HG03064 (cell line): ENCODE measurements at regions not wholly inside any gene's neighbourhood (a gene's known extent, or its start where the extent isn't known, plus 50 kb on each side); places are given as distances from the start of the nearest gene placed in this dataset.
"Not testable (repeated sequence)": the region's sequence is repeated elsewhere in the genome, so short reads cannot be mapped to it uniquely, and the experiment has no call there.

Experiments
- ATAC-seq: cut with Tn5 transposase; IDR thresholded peaks from one replicate; pipeline ENCODE4 v1.9.1; 2021; ENCODE audit warnings: low read depth; ENCODE audit not compliant: unreplicated experiment

DNA sequence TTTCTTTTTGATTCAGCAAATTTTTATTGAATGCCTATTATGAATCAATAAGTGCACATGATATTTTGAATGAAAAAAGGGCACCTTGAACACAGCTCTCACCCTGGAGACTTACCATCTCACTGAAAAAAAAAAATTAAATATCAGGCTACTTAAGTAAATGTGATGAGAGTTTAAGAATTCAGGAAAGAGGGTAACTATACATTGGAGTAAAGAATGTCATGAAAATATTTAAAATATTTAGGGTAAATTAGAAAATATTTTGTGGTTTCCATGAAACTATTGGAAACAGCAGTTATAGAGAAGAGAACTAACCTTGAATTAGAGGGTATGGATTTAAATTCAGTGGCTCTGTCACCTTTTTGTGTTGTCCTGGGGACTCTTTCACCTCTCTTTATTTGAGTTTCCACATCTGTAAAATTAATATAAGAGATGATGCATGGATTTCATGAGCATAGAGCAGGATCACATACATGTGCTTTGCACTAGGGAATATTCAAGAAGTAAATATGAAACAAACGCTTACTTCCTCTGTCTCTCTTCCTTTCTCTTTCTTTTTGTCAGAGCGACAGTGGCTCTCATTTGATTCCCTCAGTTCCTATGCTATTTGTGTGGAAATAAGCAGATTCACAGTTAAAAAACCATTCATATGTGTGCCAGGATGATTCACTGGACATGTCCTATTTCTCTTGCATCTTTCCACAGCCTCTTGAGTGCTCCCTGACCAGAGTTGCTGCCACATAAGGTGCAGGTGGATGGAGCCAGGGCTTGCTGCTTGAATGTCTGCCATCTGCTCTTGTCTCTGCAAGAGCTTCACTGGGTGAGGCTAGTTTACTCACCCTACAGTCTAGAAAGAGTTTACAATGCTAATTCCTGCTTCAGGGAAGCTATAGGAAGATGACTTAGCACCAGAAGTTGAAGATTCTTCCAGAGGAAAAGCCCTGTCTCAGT is 533.1 kb downstream of the ETS1 start:
- peak; percentile 76 for ATAC-seq

DNA sequence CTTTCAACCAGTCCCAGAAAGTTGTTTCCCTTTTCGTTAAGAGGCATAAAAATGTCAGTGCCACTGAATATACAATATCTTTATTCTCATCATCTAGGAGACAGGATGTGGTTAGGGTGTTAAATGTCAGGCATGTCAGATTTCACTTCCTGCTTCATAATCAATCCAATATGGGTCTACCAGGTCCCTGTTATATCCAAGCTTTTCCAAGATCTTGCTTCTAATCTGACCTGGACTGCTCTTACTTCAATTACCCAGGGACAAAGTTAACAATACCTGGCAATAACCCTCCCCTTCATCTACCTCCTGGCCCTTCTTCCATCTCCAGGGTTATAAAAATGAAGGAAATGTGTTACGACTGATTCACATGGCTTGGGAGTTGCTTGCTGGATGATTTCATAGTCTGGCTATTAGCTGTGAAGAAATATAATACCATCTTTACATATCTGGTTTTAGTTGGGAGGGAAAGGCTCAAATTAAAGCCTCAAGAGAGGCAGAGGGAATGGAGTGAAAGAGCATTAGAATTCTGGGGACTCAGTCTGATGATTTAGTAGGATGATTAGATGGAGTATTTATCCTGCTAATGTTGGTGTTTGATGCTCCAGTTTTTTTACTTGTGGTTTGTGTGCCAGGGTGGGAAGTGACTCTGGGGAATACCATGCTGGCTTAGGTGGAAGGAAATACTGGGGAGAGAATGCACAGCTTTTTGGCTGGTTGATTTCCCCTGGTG is 534.3 kb downstream of the ETS1 start:
- no peak for ATAC-seq

DNA sequence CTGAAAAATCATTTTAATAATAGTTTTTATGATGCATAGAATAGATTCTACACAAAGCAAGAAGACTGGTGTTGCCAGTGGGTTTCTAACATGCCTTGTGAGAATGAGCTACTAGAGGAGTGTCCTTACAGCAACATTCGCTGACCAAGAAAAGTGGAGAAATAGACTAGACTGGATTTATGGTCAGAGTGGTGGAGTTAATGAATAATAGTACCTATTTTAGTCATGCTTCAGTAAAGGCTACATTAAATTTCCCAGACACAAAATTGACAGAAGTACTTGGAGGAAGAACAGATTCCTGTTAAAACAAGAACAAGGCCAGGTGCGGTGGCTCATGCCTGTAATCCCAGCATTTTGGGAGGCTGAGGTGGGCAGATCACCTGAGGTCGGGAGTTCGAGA is 539.2 kb downstream of the ETS1 start:
- ATAC-seq: no peak

DNA sequence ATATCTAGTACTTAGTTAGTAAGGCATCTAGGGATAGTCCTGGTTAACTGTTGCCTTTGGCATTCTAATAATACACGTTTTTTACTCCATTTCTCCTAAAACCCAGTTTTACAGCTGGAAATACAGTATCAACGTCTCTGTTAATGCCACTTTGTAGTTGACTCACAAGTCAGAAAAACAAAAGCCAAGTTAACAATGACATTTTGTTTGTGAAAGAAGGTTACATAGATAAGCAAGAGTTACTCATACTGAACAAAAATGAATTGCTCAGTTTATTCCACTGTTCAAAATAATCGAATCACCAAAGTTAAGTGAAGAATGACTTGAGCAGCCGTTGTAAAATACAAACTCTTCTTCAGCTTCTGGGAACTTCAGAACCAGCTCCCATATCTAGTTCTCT is 540.3 kb downstream of the ETS1 start:
- ATAC-seq: no peak

DNA sequence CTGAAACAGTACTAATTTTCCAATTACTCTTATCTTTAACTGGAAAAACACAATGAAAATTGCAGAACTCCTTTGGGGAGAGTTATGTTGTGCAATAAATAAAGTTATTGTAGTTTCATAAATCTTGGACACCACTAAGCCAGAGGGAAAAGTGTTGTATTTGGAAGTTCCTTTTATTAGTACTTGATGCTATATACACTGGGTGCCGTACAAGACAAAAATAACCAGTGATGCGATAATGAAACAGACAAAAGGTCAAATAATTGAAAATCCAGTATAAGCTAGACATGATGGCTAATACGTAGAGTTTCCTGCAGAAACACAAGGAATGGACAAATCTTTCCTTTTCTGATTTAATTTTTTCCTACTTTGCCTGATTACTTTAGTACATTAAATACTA is 541.1 kb downstream of the ETS1 start:
- ATAC-seq: no peak

DNA sequence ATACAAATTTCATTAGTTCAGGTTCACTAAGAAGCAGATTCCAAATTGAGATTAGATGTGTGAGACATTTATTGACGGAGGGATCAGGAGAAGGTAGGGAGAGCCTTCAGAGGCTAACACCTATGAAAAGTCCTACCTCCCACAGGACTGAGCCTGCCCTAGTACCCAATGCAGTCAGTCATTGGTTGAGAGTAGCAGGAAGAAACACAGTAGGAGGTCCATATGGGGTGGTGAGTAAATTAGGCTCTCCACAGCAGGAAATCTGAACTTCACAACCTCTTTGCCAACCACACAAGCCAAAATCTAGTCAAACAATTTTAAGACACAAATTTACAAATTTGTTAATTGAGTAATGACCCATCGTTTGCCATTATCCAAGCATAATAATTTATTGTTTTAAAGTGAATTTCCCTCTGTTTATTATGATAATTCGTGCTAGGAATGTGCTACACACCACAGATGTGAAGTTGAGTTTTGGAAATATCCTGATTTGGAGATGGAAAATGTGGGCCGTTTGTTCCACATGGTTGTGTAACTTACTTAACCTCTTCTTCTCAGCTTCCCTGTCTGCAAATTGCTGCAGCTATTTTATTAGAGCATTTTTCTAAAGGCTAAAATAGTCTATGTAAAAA is 542.1 kb downstream of the ETS1 start:
- no peak for ATAC-seq

DNA sequence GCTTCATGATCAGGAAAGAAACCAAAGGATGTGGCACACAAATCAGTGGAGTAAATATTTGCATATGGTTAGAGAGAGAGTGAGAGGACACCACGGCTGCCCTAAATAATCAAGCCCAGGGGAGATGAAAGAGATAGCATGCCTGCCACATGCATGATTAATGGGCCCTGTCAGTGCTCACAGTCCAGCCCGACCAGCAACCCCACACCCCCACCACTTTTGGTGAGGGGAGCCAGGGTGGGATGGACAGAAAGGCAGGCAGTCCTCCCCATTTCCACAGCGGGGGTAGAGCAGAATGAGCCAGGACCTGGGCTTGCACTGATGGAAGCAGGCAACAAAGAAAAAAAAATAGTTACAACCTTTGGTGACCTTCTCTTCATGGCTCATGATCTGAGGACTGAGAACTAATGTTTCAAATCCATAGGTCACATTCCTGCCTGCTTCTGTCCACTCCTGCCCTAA is 545.0 kb downstream of the ETS1 start:
- ATAC-seq: no peak

DNA sequence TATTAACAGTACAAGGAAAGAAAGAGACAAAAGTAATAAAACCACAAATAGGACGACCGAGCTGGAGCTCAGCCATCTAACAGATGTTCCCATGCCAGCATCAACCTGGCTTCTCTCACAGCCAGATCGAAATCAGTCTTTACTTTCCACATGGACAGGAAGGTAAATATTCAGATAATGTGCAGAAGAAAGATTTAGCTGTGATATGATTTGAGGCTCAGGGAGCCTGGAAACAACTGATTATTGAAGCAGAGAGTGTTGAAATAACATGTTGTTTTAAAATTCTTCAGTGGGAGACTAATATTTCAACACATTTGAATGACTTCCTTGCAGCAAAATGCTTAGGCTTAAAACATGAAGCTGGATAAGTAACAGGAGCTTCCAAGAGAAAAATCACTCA is 546.8 kb downstream of the ETS1 start:
- ATAC-seq: no peak

DNA sequence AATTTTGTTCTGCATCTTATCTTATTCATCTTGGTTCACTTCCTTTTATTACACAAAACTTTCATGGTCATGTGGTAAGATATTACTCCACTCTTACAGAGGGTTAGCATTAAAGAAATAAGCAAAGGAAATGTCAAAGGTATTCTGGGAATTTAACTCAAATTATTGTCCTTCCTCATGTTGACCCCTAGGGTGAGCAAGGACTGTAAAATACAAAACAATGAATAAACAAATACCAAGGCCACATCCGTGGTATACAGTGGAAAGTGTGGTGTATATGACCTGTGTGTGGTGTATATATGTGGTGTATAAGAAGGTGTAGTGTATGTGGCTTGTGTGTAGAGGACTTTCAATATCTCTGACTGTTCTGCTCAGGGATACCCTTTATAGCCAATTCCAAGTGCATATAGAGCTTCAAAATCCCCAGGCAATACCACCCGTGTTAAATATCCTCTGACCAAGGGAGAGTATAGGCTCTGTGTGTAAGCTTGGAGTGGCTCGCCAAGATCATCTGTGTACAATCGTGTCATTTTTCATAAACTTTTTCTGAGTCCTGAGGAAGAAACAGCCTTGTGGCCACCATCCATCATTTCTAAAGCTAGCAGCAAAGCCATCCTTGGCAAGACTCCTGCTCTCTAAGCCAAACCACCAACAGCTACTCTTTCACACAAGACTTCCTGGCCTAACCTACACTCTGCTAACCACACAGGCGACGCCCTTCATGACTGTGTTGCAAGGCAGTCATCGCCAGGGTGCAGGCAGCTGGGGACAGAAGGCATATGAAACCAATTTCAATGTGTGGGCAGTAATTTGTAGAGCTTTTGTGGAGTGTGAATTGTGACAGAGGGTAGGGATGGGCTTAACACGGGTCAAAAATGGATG is 548.0 kb downstream of the ETS1 start:
- peak; percentile 80 for ATAC-seq

DNA sequence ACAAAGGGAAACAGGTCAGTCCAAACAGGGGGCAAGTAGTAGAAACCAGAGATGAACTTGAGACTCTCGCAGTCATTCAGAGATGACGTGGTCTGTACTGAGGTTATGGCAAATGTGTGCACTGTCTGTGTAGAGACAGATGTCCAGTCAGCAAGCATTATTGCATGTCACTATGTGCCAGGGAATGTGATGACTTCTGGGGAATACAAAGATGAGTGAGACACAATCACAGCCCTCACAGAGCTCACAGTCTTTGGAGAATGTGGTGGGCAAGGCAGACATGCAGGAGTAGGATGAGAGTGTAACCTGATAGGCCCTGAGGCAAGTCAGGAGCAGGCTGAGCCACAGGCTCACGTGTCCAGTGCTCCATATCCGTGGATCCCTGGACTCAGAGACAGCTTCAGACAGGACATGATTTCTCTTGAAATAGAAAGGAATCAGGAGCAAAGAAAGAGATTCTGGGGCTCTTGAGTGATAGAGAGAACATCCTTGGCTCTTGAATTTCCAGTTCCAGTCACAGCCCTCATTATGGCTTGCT is 550.7 kb downstream of the ETS1 start:
- no peak for ATAC-seq

DNA sequence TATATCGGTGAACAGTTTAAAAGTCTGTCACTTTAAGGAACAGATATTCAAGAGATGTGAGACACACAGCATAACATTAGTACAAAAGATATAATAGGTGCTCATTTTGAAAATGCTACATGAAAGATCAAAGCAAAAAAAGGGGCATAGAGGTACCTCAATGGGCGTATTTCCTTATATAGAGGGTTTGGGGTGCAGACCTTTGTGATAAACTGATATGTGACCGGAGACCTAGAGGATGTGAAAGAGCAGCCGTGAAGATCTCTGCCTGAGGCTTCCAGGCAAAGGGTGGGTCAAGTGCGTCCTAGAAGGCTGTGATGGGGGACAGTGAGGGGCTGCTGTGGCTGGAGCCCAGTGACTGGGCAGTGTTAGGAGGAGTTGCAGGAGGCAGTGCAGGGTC is 551.4 kb downstream of the ETS1 start:
- ATAC-seq: no peak

DNA sequence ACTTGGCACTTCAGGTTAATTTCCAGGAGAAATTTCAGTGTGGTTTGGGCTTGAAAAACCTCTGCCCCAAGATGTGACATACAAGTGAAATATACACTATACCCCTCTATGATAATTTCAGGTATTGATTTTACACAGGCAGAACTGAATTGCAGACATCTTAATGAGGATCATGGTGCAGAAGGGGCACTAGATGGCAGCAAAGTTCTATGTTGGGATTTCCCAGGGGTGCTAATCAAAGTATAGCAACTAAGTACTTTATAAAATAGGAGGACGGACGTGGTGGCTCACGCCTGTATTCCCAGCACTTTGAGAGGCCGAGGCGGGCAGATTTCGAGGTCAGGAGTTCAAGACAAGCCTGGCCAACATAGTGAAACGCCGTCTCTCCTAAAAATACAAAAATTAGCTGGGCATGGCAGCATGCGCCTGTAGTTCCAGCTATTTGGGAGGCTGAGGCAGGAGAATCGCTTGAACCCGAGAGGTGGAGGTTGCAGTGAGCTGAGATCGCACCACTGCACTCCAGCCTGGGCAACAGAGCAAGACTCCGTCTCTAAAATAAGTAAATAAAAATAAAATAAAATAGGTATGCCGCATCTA is 555.7 kb downstream of the ETS1 start:
- ATAC-seq: not testable (repeated sequence)

DNA sequence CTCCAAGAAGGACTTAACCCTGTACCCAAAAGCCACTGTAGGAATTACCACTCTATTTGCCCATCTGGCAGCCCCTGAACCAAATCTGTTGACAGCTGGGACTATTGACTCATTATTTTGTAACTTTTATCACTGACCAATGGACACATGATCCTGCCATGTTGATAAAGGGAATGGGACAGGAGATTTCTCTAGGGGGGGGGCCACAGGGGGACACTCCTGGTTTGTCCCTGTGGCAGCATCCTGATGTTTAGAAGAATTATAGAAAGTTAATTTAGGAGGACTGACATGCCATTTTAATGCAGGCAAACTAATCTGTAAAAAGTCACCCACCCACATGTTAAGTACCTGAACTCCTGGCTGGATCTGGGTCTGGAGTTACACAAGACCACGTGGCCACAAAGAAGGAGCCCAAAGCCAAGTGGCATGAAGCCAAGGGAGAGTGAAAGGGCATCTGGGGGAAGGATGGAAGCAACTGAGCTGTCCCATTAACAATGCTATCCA is 558.1 kb downstream of the ETS1 start:
- no peak for ATAC-seq

DNA sequence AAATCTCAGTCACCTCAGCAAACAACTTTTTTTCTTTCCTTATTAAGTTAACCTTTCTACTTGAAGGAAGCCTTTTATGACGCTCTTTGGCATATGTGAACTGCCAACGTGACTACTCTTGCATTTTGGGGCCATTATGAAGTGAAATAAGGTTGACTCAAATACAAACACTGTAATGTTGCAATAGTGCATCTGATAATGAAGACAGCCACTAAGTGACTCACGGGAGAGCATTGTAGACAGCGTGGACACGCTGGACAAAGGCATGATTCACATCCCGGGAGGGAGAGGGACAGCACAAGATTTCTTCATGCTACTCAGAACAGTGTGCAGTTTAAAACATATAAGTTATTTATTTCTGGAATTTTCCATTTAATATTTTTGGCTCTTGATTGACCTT is 560.8 kb downstream of the ETS1 start:
- ATAC-seq: no peak

DNA sequence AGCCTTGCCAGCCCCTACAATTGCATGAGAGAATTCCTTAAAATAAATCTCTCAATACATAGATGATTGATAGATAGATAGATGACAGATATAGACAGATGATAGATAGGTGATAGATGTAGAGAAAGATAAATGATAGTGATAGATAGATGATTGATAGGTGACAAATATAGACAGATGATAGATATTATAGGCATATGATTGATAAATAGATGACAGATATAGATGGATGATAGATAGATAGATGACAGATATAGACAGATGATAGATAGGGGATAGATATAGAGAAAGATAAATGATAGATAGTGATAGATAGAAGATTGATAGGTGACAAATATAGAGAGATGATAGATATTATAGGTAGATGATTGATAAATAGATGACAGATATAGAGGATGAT is 564.6 kb downstream of the ETS1 start:
- ATAC-seq: no peak

DNA sequence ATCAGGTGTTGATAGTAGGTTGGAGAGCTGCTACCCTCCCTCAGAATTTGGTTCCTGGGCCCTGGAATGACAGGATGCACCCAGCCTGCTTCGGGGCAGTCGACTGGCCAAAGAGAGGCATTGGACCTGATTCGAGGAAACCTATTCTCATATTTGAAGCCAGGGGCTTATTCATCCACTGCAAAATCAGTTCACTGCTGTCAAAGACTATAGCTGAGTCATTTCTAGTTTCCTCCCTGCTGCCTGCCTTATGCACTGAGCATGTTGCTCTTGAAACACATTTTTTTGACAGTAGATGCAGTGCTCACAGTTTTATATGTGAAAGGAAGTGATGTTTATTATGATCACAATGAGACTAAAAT is 565.4 kb downstream of the ETS1 start:
- ATAC-seq: no peak

DNA sequence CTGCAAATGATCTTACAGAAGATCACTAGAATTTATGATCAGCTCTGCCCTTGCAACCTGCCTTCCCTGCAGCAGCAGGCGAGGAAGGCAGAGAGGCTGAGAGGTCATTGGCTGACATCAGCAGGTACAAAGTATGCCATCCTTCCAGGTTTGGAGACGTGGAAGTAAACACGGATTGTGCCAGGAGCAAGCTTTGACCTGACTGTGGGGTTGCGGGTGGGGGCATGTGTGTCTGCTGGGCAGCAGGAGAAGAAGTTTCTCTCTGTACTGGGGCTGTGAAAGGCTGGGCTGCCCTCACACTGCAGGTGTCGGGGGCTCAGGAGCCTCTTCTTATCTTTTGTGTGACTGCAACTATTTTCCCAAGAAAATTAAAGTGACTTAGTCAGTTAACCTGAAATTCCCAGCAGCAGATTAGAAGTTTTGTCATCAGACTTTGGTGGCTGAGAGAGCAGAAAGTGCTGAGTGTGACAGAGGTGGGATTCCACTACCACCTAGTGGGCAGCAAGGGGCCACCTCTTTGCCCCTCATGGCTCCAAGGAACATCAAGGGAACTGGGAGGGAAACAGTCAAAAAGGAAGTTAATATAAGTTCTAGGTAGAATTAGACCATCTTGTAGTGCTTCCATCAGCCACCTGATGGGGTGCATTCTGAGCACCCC is 565.9 kb downstream of the ETS1 start:
- no peak for ATAC-seq

DNA sequence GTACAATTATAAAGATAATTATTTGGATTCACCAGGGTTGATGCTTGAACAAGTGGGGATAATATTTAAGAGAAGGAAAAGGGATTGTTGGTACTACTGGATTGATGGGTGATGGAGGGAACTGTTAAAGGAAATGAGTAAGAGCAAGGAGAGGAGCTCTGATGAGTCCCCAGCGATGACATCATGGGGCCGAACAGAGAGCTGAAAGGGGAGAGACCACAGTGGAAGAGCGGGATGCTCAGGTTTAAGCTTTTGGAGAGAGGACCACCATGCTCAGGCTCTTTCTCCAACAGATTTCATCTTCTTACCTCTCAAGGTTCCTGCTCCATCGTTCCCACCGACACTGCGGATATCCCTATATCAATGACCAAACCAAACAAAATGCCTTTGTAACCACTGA is 568.7 kb downstream of the ETS1 start:
- ATAC-seq: no peak

DNA sequence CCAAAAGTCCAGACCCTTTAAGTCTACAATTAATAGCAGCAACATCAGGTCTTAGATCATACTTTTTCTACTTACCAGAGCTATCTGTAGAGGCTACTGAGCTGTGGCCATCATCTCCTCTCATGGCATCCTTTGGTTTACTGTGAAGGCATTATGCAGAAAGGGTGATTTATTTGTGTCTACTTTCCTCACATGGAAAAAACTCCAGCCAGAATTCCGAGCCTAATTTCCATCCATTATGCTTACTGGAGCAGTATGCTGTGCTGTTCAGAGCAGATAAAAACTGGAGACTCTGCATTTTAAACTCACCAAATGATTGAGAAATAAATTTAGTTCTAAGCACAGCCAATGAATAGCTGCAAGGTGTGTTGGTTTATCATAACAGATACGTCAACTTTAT is 581.8 kb downstream of the ETS1 start:
- ATAC-seq: no peak
